Liver (tissue), 8 donors: ENCODE measurements at regions not wholly inside any gene's neighbourhood (a gene's known extent, or its start where the extent isn't known, plus 50 kb on each side); places are given as distances from the start of the nearest gene placed in this dataset.

Experiments
- DNase-seq: peaks from one replicate; pipeline ENCODE4 v3.0.0-alpha.2; 2017; ENCODE audit warnings: low spot score
- H3K27ac ChIP-seq, 2 donors: one replicate each; pipeline ENCODE4 v1.7.0; 2013; ENCODE audit warnings: inconsistent platforms in 2 of 2, low read length in 2 of 2, control low read depth in 1 of 2, low read depth in 1 of 2, mild to moderate bottlenecking in 1 of 2
- H3K27me3 ChIP-seq, 4 donors: one replicate each; pipeline versions ENCODE4 v1.6.1 to v1.7.0; 2013; ENCODE audit warnings: low read length in 3 of 4, inconsistent platforms in 1 of 4, mild to moderate bottlenecking in 1 of 4, moderate library complexity in 1 of 4; ENCODE audit not compliant: control insufficient read depth in 4 of 4, insufficient read depth in 4 of 4
- H3K36me3 ChIP-seq, 4 donors: one replicate each; pipeline versions ENCODE4 v1.6.1 to v1.7.0; 2013; ENCODE audit warnings: low read length in 3 of 4, mild to moderate bottlenecking in 3 of 4, low read depth in 1 of 4, moderate library complexity in 1 of 4; ENCODE audit not compliant: control insufficient read depth in 4 of 4, insufficient read depth in 3 of 4
- H3K4me1 ChIP-seq, 4 donors: one replicate each; pipeline versions ENCODE4 v1.6.1 to v1.7.0; 2013; ENCODE audit warnings: low read length in 3 of 4, mild to moderate bottlenecking in 3 of 4, moderate library complexity in 1 of 4; ENCODE audit not compliant: control insufficient read depth in 4 of 4, insufficient read depth in 4 of 4
- H3K4me3 ChIP-seq, 3 donors: one replicate each; pipeline versions ENCODE4 v1.6.1 to v1.7.0; 2013; ENCODE audit warnings: low read length in 3 of 3, control low read depth in 1 of 3, low read depth in 1 of 3, mild to moderate bottlenecking in 1 of 3
- H3K9ac ChIP-seq, 2 donors: one replicate each; pipeline ENCODE4 v1.7.0; 2013; ENCODE audit warnings: low read length in 2 of 2, mild to moderate bottlenecking in 2 of 2, moderate library complexity in 2 of 2, control low read depth in 1 of 2, low read depth in 1 of 2
- H3K9me3 ChIP-seq, 4 donors: one replicate each; pipeline versions ENCODE4 v1.6.1 to v1.7.0; 2013; ENCODE audit warnings: low read length in 3 of 4; ENCODE audit not compliant: control insufficient read depth in 4 of 4
- ATF3 ChIP-seq: IDR thresholded peaks from 2 replicates; pipeline ENCODE4 v1.6.1; 2016; ENCODE audit warnings: antibody characterized with exemption
- EGR1 ChIP-seq, 2 donors: IDR thresholded peaks; 2 replicates each; pipeline ENCODE4 v1.6.1; 2016 to 2018; ENCODE audit warnings: antibody characterized with exemption in 2 of 2, low read depth in 2 of 2
- FOXA1 ChIP-seq: IDR thresholded peaks from 2 replicates; pipeline ENCODE4 v1.6.1; 2016; ENCODE audit warnings: antibody characterized with exemption
- FOXA2 ChIP-seq: IDR thresholded peaks from 2 replicates; pipeline ENCODE4 v1.6.1; 2016; ENCODE audit warnings: antibody characterized with exemption
- GABPA ChIP-seq, 2 donors: IDR thresholded peaks in 1 of 2; conservative IDR thresholded peaks in 1 of 2; 2 replicates each; pipeline ENCODE4 v1.6.1; 2016; ENCODE audit warnings: antibody characterized with exemption in 2 of 2, mild to moderate bottlenecking in 1 of 2, moderate library complexity in 1 of 2
- HNF4A ChIP-seq, 2 donors: conservative IDR thresholded peaks; 2 replicates each; pipeline ENCODE4 v1.6.1; 2016; ENCODE audit warnings: antibody characterized with exemption in 2 of 2, mild to moderate bottlenecking in 2 of 2
- HNF4G ChIP-seq: IDR thresholded peaks from 2 replicates; pipeline ENCODE4 v1.6.1; 2016; ENCODE audit warnings: antibody characterized with exemption
- JUND ChIP-seq, 2 donors: IDR thresholded peaks; 2 replicates each; pipeline ENCODE4 v1.6.1; 2016; ENCODE audit warnings: antibody characterized with exemption in 2 of 2
- NR2F2 ChIP-seq: IDR thresholded peaks from 2 replicates; pipeline ENCODE4 v1.6.1; 2016; ENCODE audit warnings: antibody characterized with exemption
- RAD21 ChIP-seq, 2 donors: IDR thresholded peaks; 2 replicates each; pipeline ENCODE4 v1.6.1; 2016; ENCODE audit warnings: antibody characterized with exemption in 2 of 2, mild to moderate bottlenecking in 2 of 2
- REST ChIP-seq: IDR thresholded peaks from 2 replicates; pipeline ENCODE4 v1.6.1; 2016; ENCODE audit warnings: antibody characterized with exemption, mild to moderate bottlenecking
- RXRA ChIP-seq, 2 donors: IDR thresholded peaks; 2 replicates each; pipeline ENCODE4 v1.6.1; 2017 to 2018; ENCODE audit warnings: antibody characterized with exemption in 2 of 2, mild to moderate bottlenecking in 1 of 2
- SP1 ChIP-seq: IDR thresholded peaks from 2 replicates; pipeline ENCODE4 v1.6.1; 2018; ENCODE audit warnings: antibody characterized with exemption, mild to moderate bottlenecking
- TAF1 ChIP-seq: conservative IDR thresholded peaks from 2 replicates; pipeline ENCODE4 v1.6.1; 2016; ENCODE audit warnings: antibody characterized with exemption, mild to moderate bottlenecking
- YY1 ChIP-seq: IDR thresholded peaks from 2 replicates; pipeline ENCODE4 v1.6.1; 2016; ENCODE audit warnings: antibody characterized with exemption, mild to moderate bottlenecking
- WGBS: extraction: QIAGEN DNeasy Blood & Tissue Kit; methylation state at CpG from one replicate; pipeline ENCODE4 v1.1.7; 2013; 5-methylcytosine and 5-hydroxymethylcytosine counted together
- TF ChIP-seq, protein P1 (sequence below): fragments of 150-350 bp; IDR thresholded peaks from 2 replicates; pipeline ENCODE4 v1.5.1; 2017; ENCODE audit warnings: improper control_type of control experiment, low read depth, low read length; ENCODE audit not compliant: missing input control
- TF ChIP-seq, protein P2 (sequence below): IDR thresholded peaks from 2 replicates; pipeline ENCODE4 v1.6.1; 2016; ENCODE audit warnings: antibody characterized with exemption
- TF ChIP-seq, protein P3 (sequence below): IDR thresholded peaks from 2 replicates; pipeline ENCODE4 v1.6.1; 2016; ENCODE audit warnings: antibody characterized with exemption
- donor health status: healthy.
- donor health status: healthy.
- donor health status: healthy.
- donor health status: healthy.
- donor health status: healthy.

DNA sequence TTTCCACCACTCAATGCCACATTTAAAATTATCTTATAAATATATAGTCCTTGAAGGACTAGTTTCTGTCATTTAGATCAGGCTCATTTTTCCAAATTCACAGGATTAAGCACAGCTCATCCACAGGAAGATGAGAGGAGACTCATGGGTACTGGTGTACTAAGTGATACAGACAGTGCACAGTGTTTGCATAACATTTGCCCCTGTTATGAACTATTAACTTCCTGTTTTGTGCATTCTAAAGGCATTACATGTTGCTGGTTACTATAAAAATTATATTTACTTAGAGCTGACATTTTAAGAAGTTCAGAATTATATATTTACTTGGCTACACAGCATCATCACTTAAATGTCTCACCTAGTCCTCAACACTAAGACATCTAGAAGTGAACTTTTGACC, 772.0 kb downstream of the TECRL start:
- H3K27ac ChIP-seq: no peak overlapping the region
- no peak overlapping the region for H3K4me3 ChIP-seq
- no peak overlapping the region for H3K9ac ChIP-seq
- H3K9me3 ChIP-seq: no peaks in the 10 kb centered on the region
- no peaks in the 10 kb centered on the region for H3K27me3 ChIP-seq
- DNase-seq: no peak
- no peaks in the 10 kb centered on the region for H3K4me1 ChIP-seq
- TF ChIP-seq RXRA (IDR thresholded peaks at IDR 0.05) (no peak), YY1 (no peak)
- no peaks in the 10 kb centered on the region for H3K36me3 ChIP-seq

- DNase-seq: no peak
- no peaks in the 10 kb centered on the region for H3K9me3 ChIP-seq
- TF ChIP-seq HNF4A (conservative IDR thresholded peaks at IDR 0.05) (no peak), JUND (IDR thresholded peaks at IDR 0.05) (no peak), EGR1 (IDR thresholded peaks at IDR 0.05; ENCODE audit: low read depth in 2 of 2) (no peak), REST (no peak), RAD21 (IDR thresholded peaks at IDR 0.05) (no peak), FOXA2 (no peak), HNF4G (no peak), NR2F2 (no peak), RXRA (IDR thresholded peaks at IDR 0.05) (no peak), FOXA1 (no peak), TAF1 (no peak), SP1 (no peak), GABPA (IDR thresholded peaks at IDR 0.05 in 1 of 2, conservative IDR thresholded peaks at IDR 0.05 in 1 of 2) (no peak), YY1 (no peak), ATF3 (no peak)
- TF ChIP-seq, protein P1, sequence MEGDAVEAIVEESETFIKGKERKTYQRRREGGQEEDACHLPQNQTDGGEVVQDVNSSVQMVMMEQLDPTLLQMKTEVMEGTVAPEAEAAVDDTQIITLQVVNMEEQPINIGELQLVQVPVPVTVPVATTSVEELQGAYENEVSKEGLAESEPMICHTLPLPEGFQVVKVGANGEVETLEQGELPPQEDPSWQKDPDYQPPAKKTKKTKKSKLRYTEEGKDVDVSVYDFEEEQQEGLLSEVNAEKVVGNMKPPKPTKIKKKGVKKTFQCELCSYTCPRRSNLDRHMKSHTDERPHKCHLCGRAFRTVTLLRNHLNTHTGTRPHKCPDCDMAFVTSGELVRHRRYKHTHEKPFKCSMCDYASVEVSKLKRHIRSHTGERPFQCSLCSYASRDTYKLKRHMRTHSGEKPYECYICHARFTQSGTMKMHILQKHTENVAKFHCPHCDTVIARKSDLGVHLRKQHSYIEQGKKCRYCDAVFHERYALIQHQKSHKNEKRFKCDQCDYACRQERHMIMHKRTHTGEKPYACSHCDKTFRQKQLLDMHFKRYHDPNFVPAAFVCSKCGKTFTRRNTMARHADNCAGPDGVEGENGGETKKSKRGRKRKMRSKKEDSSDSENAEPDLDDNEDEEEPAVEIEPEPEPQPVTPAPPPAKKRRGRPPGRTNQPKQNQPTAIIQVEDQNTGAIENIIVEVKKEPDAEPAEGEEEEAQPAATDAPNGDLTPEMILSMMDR: no peak
- TF ChIP-seq, protein P2, sequence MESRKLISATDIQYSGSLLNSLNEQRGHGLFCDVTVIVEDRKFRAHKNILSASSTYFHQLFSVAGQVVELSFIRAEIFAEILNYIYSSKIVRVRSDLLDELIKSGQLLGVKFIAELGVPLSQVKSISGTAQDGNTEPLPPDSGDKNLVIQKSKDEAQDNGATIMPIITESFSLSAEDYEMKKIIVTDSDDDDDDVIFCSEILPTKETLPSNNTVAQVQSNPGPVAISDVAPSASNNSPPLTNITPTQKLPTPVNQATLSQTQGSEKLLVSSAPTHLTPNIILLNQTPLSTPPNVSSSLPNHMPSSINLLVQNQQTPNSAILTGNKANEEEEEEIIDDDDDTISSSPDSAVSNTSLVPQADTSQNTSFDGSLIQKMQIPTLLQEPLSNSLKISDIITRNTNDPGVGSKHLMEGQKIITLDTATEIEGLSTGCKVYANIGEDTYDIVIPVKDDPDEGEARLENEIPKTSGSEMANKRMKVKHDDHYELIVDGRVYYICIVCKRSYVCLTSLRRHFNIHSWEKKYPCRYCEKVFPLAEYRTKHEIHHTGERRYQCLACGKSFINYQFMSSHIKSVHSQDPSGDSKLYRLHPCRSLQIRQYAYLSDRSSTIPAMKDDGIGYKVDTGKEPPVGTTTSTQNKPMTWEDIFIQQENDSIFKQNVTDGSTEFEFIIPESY: no peak
- TF ChIP-seq, protein P3, sequence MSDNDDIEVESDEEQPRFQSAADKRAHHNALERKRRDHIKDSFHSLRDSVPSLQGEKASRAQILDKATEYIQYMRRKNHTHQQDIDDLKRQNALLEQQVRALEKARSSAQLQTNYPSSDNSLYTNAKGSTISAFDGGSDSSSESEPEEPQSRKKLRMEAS: no peak
- no peak overlapping the region for H3K9ac ChIP-seq
- H3K4me1 ChIP-seq: no peaks in the 10 kb centered on the region
- no peaks in the 10 kb centered on the region for H3K27me3 ChIP-seq
- no peaks in the 10 kb centered on the region for H3K36me3 ChIP-seq
- WGBS: 74% methylated on average over 2 of the region's 2 CpGs
- no peak overlapping the region for H3K27ac ChIP-seq
- H3K4me3 ChIP-seq: no peak overlapping the region
Measured at GRCh38 chr4:63632858-63633257, 776.4 kb downstream of the TECRL start.
